PFSK-1 (cell line): ENCODE measurements at regions not wholly inside any gene's neighbourhood (a gene's known extent, or its start where the extent isn't known, plus 50 kb on each side); places are given as distances from the start of the nearest gene placed in this dataset.

Experiments used
- FOXP2 ChIP-seq: optimal IDR thresholded peaks from 2 replicates; pipeline ENCODE3; 2011; ENCODE audit warnings: borderline replicate concordance, control low read depth, inconsistent platforms; ENCODE audit not compliant: insufficient read depth; ENCODE audit errors: extremely low read length, extremely low read depth
- POLR2AphosphoS5 ChIP-seq: IDR thresholded peaks from 2 replicates; pipeline ENCODE4 v1.6.1; 2012; ENCODE audit warnings: low read depth, mild to moderate bottlenecking, control low read depth, low read length, moderate library complexity
- REST ChIP-seq, 2 experiments: IDR thresholded peaks; 2 replicates each; pipeline versions ENCODE4 v1.6.1 to v1.8.0; 2011 to 2012; ENCODE audit warnings: low read depth in 2 of 2, low read length in 2 of 2, control low read depth in 1 of 2, inconsistent platforms in 1 of 2, mild to moderate bottlenecking in 1 of 2, moderate library complexity in 1 of 2; ENCODE audit not compliant: insufficient read depth in 1 of 2
- SIN3A ChIP-seq: IDR thresholded peaks from 2 replicates; pipeline ENCODE4 v1.6.1; 2012; ENCODE audit warnings: mild to moderate bottlenecking, low read length, moderate library complexity, borderline replicate concordance; ENCODE audit not compliant: insufficient read depth
- TAF1 ChIP-seq: IDR thresholded peaks from 2 replicates; pipeline ENCODE4 v1.6.1; 2012; ENCODE audit warnings: low read length, control low read depth, borderline replicate concordance; ENCODE audit not compliant: insufficient read depth

GRCh38 chr5:12626556-12626955 is 722.3 kb upstream of the CTNND2 start:
- TF ChIP-seq REST (IDR thresholded peaks at IDR 0.05; ENCODE audit: insufficient read depth in 1 of 2, low read depth in 2 of 2, low read length in 2 of 2) (no peak), SIN3A (no peak), POLR2AphosphoS5 (no peak), FOXP2 (no peak)

- TF ChIP-seq POLR2AphosphoS5 = no peak
- TF ChIP-seq REST (IDR thresholded peaks at IDR 0.05; ENCODE audit: insufficient read depth in 1 of 2, low read depth in 2 of 2, low read length in 2 of 2) = no peak
- no peak for TF ChIP-seq TAF1
- TF ChIP-seq SIN3A = no peak
- no peak for TF ChIP-seq FOXP2
Observed at GRCh38 chr5:12625667-12626263, 721.5 kb upstream of the CTNND2 start.

- TF ChIP-seq SIN3A (no peak), POLR2AphosphoS5 (no peak), TAF1 (no peak), FOXP2 (no peak)
Observed at GRCh38 chr5:12624776-12625560, 720.7 kb upstream of the CTNND2 start.

GRCh38 chr5:12623408-12623807 is 719.2 kb upstream of the CTNND2 start:
- TF ChIP-seq FOXP2 (no peak), SIN3A (no peak), REST (IDR thresholded peaks at IDR 0.05; ENCODE audit: insufficient read depth in 1 of 2, low read depth in 2 of 2, low read length in 2 of 2) (no peak), TAF1 (no peak), POLR2AphosphoS5 (no peak)

GRCh38 chr5:12616093-12616492 is 711.8 kb upstream of the CTNND2 start:
- no peak for TF ChIP-seq TAF1
- TF ChIP-seq POLR2AphosphoS5 = no peak
- no peak for TF ChIP-seq FOXP2
- no peak for TF ChIP-seq REST (IDR thresholded peaks at IDR 0.05; ENCODE audit: insufficient read depth in 1 of 2, low read depth in 2 of 2, low read length in 2 of 2)
- TF ChIP-seq SIN3A = no peak
